A673 (cell line): ENCODE measurements at regions not wholly inside any gene's neighbourhood (a gene's known extent, or its start where the extent isn't known, plus 50 kb on each side); places are given as distances from the start of the nearest gene placed in this dataset.

Source experiments
- BruUV-seq: library from RNA; stranded (reverse); fragments of 400-500 nt; replicated peaks from 2 replicates; lab custom pipeline; 2021; lab: Mats Ljungman, UMichigan
- CTCF ChIA-PET: fragments of 300-600 bp; sonication (Branson Sonifier 250); formaldehyde crosslinking; loops from one replicate; lab custom pipeline; 2022; ENCODE audit warnings: antibody characterized with exemption; lab: Charles Lee
- POLR2A ChIA-PET: fragments of 300-600 bp; sonication (Branson Sonifier 250); formaldehyde crosslinking; loops from one replicate; lab custom pipeline; 2022; ENCODE audit warnings: antibody characterized with exemption; ENCODE audit not compliant: low non-redundant PET; lab: Charles Lee
- DNase-seq: peaks from one replicate; pipeline ENCODE4 v3.0.0-alpha.2; 2015; ENCODE audit warnings: low spot score
- H3K27ac ChIP-seq: fragments of 200-600 bp; sonication (generic); 2 replicates; pipeline ENCODE4 v1.5.1; 2016; ENCODE audit warnings: mixed run types, low read depth, mild to moderate bottlenecking, mixed read lengths, antibody characterized with exemption, low read length; ENCODE audit not compliant: poor library complexity, severe bottlenecking
- H3K27me3 ChIP-seq: fragments of 200-600 bp; sonication (generic); replicated peaks from 2 replicates; pipeline ENCODE4 v1.6.1; 2017; ENCODE audit warnings: mixed run types, low read depth, mild to moderate bottlenecking, mixed read lengths, antibody characterized with exemption, low read length; ENCODE audit not compliant: insufficient read depth, poor library complexity
- H3K36me3 ChIP-seq: fragments of 200-600 bp; sonication (generic); 2 replicates; pipeline ENCODE4 v1.6.1; 2016; ENCODE audit warnings: mixed run types, mild to moderate bottlenecking, mixed read lengths, antibody characterized with exemption, low read length; ENCODE audit not compliant: insufficient read depth, poor library complexity, severe bottlenecking
- H3K4me1 ChIP-seq: fragments of 200-600 bp; sonication (generic); 2 replicates; pipeline ENCODE4 v1.6.1; 2017; ENCODE audit warnings: mixed run types, mild to moderate bottlenecking, mixed read lengths, antibody characterized with exemption, low read length; ENCODE audit not compliant: insufficient read depth, poor library complexity, severe bottlenecking
- H3K4me3 ChIP-seq: fragments of 200-600 bp; sonication (generic); 2 replicates; pipeline ENCODE4 v1.5.1; 2016; ENCODE audit warnings: low read depth, mixed run types, mild to moderate bottlenecking, mixed read lengths, low read length; ENCODE audit not compliant: poor library complexity, severe bottlenecking
- H3K9me3 ChIP-seq: fragments of 200-600 bp; sonication (generic); 2 replicates; pipeline ENCODE4 v1.6.1; 2016; ENCODE audit warnings: mixed run types, low read depth, mild to moderate bottlenecking, mixed read lengths, antibody characterized with exemption, low read length; ENCODE audit not compliant: poor library complexity, severe bottlenecking
- CTCF ChIP-seq: fragments of 300-800, 200-600 bp; sonication (generic); conservative IDR thresholded peaks from 2 replicates; pipeline ENCODE4 v1.5.1; 2017; ENCODE audit warnings: low read depth, mild to moderate bottlenecking, antibody characterized with exemption, low read length, moderate library complexity, mixed read lengths
- EZH2 ChIP-seq: fragments of 200-600 bp; sonication (generic); IDR thresholded peaks from 2 replicates; pipeline ENCODE4 v1.6.1; 2017; ENCODE audit warnings: borderline replicate concordance, low read depth, mild to moderate bottlenecking, mixed read lengths, antibody characterized with exemption, low read length; ENCODE audit not compliant: poor library complexity, severe bottlenecking
- intact Hi-C: fragments of 100-400 bp; cut with micrococcal nuclease; formaldehyde crosslinking; loops from one replicate; pipeline ENCODE4 v1.10.0; 2022; ENCODE audit not compliant: unreplicated experiment

DNA sequence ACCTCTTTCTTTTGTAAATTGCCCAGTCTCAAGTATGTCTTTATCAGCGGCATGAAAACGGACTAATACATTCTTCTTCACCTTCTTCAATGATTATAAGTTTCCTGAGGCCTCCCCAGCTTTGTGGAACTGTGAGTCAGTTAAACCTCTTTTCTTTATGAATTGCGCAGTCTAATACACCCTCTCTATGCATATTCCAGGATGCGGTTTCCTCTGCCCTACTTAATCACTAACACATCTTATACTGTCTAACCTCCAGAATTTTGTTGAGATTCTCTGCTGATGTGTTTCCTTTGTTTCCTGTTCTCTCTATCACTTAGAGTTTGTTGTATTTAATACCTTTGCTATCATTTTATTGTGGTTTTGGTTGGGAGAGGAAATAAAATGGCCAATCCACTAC lies 145.4 kb downstream of the AEBP2 start:
- POLR2A ChIA-PET = no interaction called here
- CTCF ChIA-PET = no interaction called here
- intact Hi-C loops = no loop called here

GRCh38 chr12:19588951-19589350 lies 149.7 kb downstream of the AEBP2 start:
- H3K27ac ChIP-seq = no peak overlapping the region
- CTCF ChIA-PET = interaction anchor here (0.7 kb wide), 1 partner anchor 25 kb away, joined by 5 read pairs; no protein-coding TSS in a partner anchor
- intact Hi-C loops = no loop called here
- no peaks in the 10 kb centered on the region for H3K9me3 ChIP-seq
- POLR2A ChIA-PET = no interaction called here
- TF ChIP-seq EZH2 (no peak), CTCF (no peak)
- no peaks in the 10 kb centered on the region for H3K36me3 ChIP-seq
- DNase-seq = no peak
- no TSS peak for BruUV-seq
- no peaks in the 10 kb centered on the region for H3K4me1 ChIP-seq
- H3K27me3 ChIP-seq = no peaks in the 10 kb centered on the region
- H3K4me3 ChIP-seq = no peak overlapping the region

More for the DNA sequence above, 145.4 kb downstream of the AEBP2 start:
- no peak overlapping the region for H3K4me3 ChIP-seq
- TF ChIP-seq CTCF (no peak), EZH2 (no peak)
- peaks cover 13% of the 10 kb centered on the region for H3K9me3 ChIP-seq
- DNase-seq = no peak
- H3K27me3 ChIP-seq = no peaks in the 10 kb centered on the region
- no peaks in the 10 kb centered on the region for H3K4me1 ChIP-seq
- H3K36me3 ChIP-seq = no peaks in the 10 kb centered on the region
- no peak overlapping the region for H3K27ac ChIP-seq
- BruUV-seq = no TSS peak

GRCh38 chr12:19591951-19592350 lies 152.7 kb downstream of the AEBP2 start:
- Histone ChIP-seq H3K4me3 (no peak overlapping the region), H3K27ac (no peak overlapping the region), H3K36me3 (no peaks in the 10 kb centered on the region), H3K9me3 (no peaks in the 10 kb centered on the region), H3K27me3 (no peaks in the 10 kb centered on the region), H3K4me1 (peaks cover 4% of the 10 kb centered on the region)
- no peak for TF ChIP-seq EZH2
- no peak for TF ChIP-seq CTCF
- intact Hi-C loops = no loop called here
- ChIA-PET CTCF (no interaction called here), POLR2A (interaction anchor here (0.7 kb wide), 1 partner anchor 24 kb away, joined by 3 read pairs; no protein-coding TSS in a partner anchor)
- DNase-seq = no peak
- BruUV-seq = no TSS peak
